ENCODE measurements at regions not wholly inside any gene's neighbourhood (a gene's known extent, or its start where the extent isn't known, plus 50 kb on each side); places are given as distances from the start of the nearest gene placed in this dataset.

- Histone ChIP-seq H3K4me3 (no peak overlapping the region), H3K27ac (no peak overlapping the region), H3K27me3 (no peaks in the 10 kb centered on the region), H3K36me3 (no peaks in the 10 kb centered on the region), H3K4me1 (no peaks in the 10 kb centered on the region), H3K9me3 (no peaks in the 10 kb centered on the region)
- in situ Hi-C loops (cut with MboI; ENCODE audit: low pct_ligation_motif_present in 1 of 4, low pct_unique_long_range_greater_than_20kb in 1 of 4, low sequenced_read_pairs in 3 of 4) (no loop called here), intact Hi-C loops (cut with DNase I; ENCODE audit: low total_unique reads) (no loop called here)
- no peak for TF ChIP-seq EP300 (IDR thresholded peaks at IDR 0.05; ENCODE audit: low read depth)
- TF ChIP-seq POLR2A (IDR thresholded peaks at IDR 0.05), result no peak
- no peak for TF ChIP-seq POLR2AphosphoS5 (IDR thresholded peaks at IDR 0.05)
- no peak for TF ChIP-seq CTCF (IDR thresholded peaks at IDR 0.05)
- WGBS, 2 donors (ENCODE audit: low coverage in 1 of 2), result 0 to 17% methylated on average over 1 of the region's 1 CpG
- DNase-seq, result no peak
These were observed 116.4 kb downstream of the GDAP2 start for GRCh38 chr1:117812869-117813511.

Small RNA genes in the stretch of these regions (small RNA-seq; reads per million reads assigned to genes)
- gene AL390877.1, result 0 reads per million in 4 donors
- gene RF00561, result 0 reads per million in 4 donors

Data from transverse colon (tissue), 4 donors.